ENCODE measurements at regions not wholly inside any gene's neighbourhood (a gene's known extent, or its start where the extent isn't known, plus 50 kb on each side); places are given as distances from the start of the nearest gene placed in this dataset.

GRCh38 chr6:80544976-80545722 lies 438.7 kb downstream of the BCKDHB start:
- in situ Hi-C loops (cut with HindIII; ENCODE audit: low sequenced_read_pairs) = no loop called here
- H3K4me3 ChIP-seq (ENCODE audit: low read depth, low read length) = no peak overlapping the region
- DNase-seq (ENCODE audit: low read depth, low spot score) = no peak
- no peak for TF ChIP-seq CTCF (IDR thresholded peaks at IDR 0.05; ENCODE audit: low read depth, low read length)

- DNase-seq (ENCODE audit: low read depth, low spot score) = no peak
These were observed 438.1 kb downstream of the BCKDHB start for GRCh38 chr6:80544555-80544954.

GRCh38 chr6:80543598-80544222 lies 437.2 kb downstream of the BCKDHB start:
- in situ Hi-C loops (cut with HindIII; ENCODE audit: low sequenced_read_pairs) = no loop called here
- TF ChIP-seq CTCF (IDR thresholded peaks at IDR 0.05; ENCODE audit: low read depth, low read length) = peak; percentile 22
- H3K4me3 ChIP-seq (ENCODE audit: low read depth, low read length) = no peak overlapping the region
- DNase-seq (ENCODE audit: low read depth, low spot score) = peak; percentile 73

More at GRCh38 chr6:80544555-80544954, 438.1 kb downstream of the BCKDHB start:
- no peak overlapping the region for H3K4me3 ChIP-seq (ENCODE audit: low read depth, low read length)
- in situ Hi-C loops (cut with HindIII; ENCODE audit: low sequenced_read_pairs) = no loop called here
- TF ChIP-seq CTCF (IDR thresholded peaks at IDR 0.05; ENCODE audit: low read depth, low read length) = no peak

- TF ChIP-seq CTCF (IDR thresholded peaks at IDR 0.05; ENCODE audit: low read depth, low read length) = no peak
- no peak overlapping the region for H3K4me3 ChIP-seq (ENCODE audit: low read depth, low read length)
- DNase-seq (ENCODE audit: low read depth, low spot score) = no peak
- in situ Hi-C loops (cut with HindIII; ENCODE audit: low sequenced_read_pairs) = no loop called here
These were observed 436.7 kb downstream of the BCKDHB start for GRCh38 chr6:80543151-80543550.

GRCh38 chr6:80541886-80542285 lies 435.4 kb downstream of the BCKDHB start:
- no peak for TF ChIP-seq CTCF (IDR thresholded peaks at IDR 0.05; ENCODE audit: low read depth, low read length)
- in situ Hi-C loops (cut with HindIII; ENCODE audit: low sequenced_read_pairs) = no loop called here
- no peak for DNase-seq (ENCODE audit: low read depth, low spot score)

GRCh38 chr6:80541181-80541580 lies 434.7 kb downstream of the BCKDHB start:
- in situ Hi-C loops (cut with HindIII; ENCODE audit: low sequenced_read_pairs) = no loop called here
- no peak for TF ChIP-seq CTCF (IDR thresholded peaks at IDR 0.05; ENCODE audit: low read depth, low read length)
- H3K4me3 ChIP-seq (ENCODE audit: low read depth, low read length) = no peak overlapping the region
- DNase-seq (ENCODE audit: low read depth, low spot score) = peak; percentile 83

More at GRCh38 chr6:80541886-80542285, 435.4 kb downstream of the BCKDHB start:
- H3K4me3 ChIP-seq (ENCODE audit: low read depth, low read length) = no peak overlapping the region
